HepG2 (cell line): ENCODE measurements at regions not wholly inside any gene's neighbourhood (a gene's known extent, or its start where the extent isn't known, plus 50 kb on each side); places are given as distances from the start of the nearest gene placed in this dataset.

Experiments
- ATAC-seq: fragments of 200-7000 bp; cut with Tn5 transposase; 3 replicates; pipeline ENCODE4 v1.9.1; 2020; ENCODE audit warnings: mild to moderate bottlenecking, moderate library complexity
- BruUV-seq: library from RNA; stranded (reverse); fragments of 400-500 nt; replicated peaks from 2 replicates; lab custom pipeline; 2021; lab: Mats Ljungman, UMichigan
- CTCF ChIA-PET: fragments of 300-600 bp; formaldehyde crosslinking; extraction: SDS; loops from one replicate; lab custom pipeline; 2021; ENCODE audit warnings: low total read pairs, inconsistent platforms, low intra/inter-chr PET ratio; lab: Yijun Ruan, JAX
- POLR2A ChIA-PET: fragments of 350-600 bp; sonication (Branson Sonifier 250); formaldehyde crosslinking; loops from one replicate; lab custom pipeline; 2020; ENCODE audit warnings: antibody characterized with exemption, inconsistent platforms; lab: Yijun Ruan, JAX
- DNase-seq: peaks from one replicate; pipeline ENCODE4 v3.0.0-alpha.2; 2015; ENCODE audit warnings: low spot score
- FAIRE-seq: peaks from 3 replicates; lab custom pipeline; 2011; peaks lifted over from hg19 to GRCh38; lab: Jason Lieb, UNC
- H2AFZ ChIP-seq: one replicate; pipeline ENCODE4 v1.6.1; 2011; ENCODE audit warnings: low read length, inconsistent platforms
- H3K27ac ChIP-seq: fragments of 300-600 bp; 3 replicates; pipeline ENCODE4 v1.8.0; 2011; ENCODE audit warnings: mixed run types, mild to moderate bottlenecking, mixed read lengths, low read length, inconsistent platforms; ENCODE audit not compliant: insufficient read depth; ENCODE audit errors: extremely low read length
- H3K27me3 ChIP-seq, 2 experiments: fragments of 200-600 bp in 1 of 2; 2 replicates in 1 of 2; 3 replicates in 1 of 2; pipeline versions ENCODE4 v1.6.0 to v1.8.0; 2011; ENCODE audit warnings: low read length in 2 of 2, mild to moderate bottlenecking in 2 of 2, moderate library complexity in 2 of 2, inconsistent platforms in 1 of 2; ENCODE audit not compliant: insufficient read depth in 2 of 2, control insufficient read depth in 1 of 2
- H3K36me3 ChIP-seq, 2 experiments: fragments of 200-600 bp in 1 of 2; replicated peaks in 1 of 2; 2 replicates in 1 of 2; 3 replicates in 1 of 2; pipeline versions ENCODE4 v1.5.1 to v1.8.0; 2011; ENCODE audit warnings: low read length in 2 of 2, inconsistent platforms in 1 of 2; ENCODE audit not compliant: insufficient read depth in 2 of 2, control insufficient read depth in 1 of 2
- H3K4me1 ChIP-seq: 2 replicates; pipeline ENCODE4 v1.5.1; 2012; ENCODE audit warnings: low read length, inconsistent platforms; ENCODE audit not compliant: insufficient read depth
- H3K4me2 ChIP-seq: 2 replicates; pipeline ENCODE4 v1.6.0; 2011; ENCODE audit warnings: low read depth, low read length, inconsistent platforms
- H3K4me3 ChIP-seq, 3 experiments: fragments of 200-600 bp in 1 of 3; sonication (generic), shearing (Covaris generic) in 1 of 3; replicated peaks in 1 of 3; 2 replicates each; pipeline ENCODE4 v1.5.1; 2011 to 2016; ENCODE audit warnings: low read length in 3 of 3, inconsistent platforms in 2 of 3, low read depth in 2 of 3, mild to moderate bottlenecking in 2 of 3, control low read depth in 1 of 3, mixed read lengths in 1 of 3; ENCODE audit not compliant: insufficient read depth in 1 of 3
- H3K79me2 ChIP-seq: one replicate; pipeline ENCODE4 v1.6.1; 2011; ENCODE audit warnings: low read length, inconsistent platforms; ENCODE audit not compliant: insufficient read depth
- H3K9ac ChIP-seq: 2 replicates; pipeline ENCODE4 v1.6.0; 2011; ENCODE audit warnings: mild to moderate bottlenecking, low read depth, low read length, inconsistent platforms; ENCODE audit not compliant: insufficient read depth
- H3K9me3 ChIP-seq: 2 replicates; pipeline ENCODE4 v1.5.1; 2012; ENCODE audit warnings: mild to moderate bottlenecking, low read length
- H4K20me1 ChIP-seq: 2 replicates; pipeline ENCODE4 v1.6.0; 2011; ENCODE audit warnings: inconsistent platforms, mild to moderate bottlenecking, low read length, moderate library complexity; ENCODE audit not compliant: insufficient read depth
- GABPA ChIP-seq, 2 experiments: IDR thresholded peaks; 2 replicates each; pipeline ENCODE4 v1.6.1; 2011 to 2016; ENCODE audit warnings: low read depth in 2 of 2, low read length in 1 of 2, missing biosample characterization in 1 of 2, missing genetic modification characterization in 1 of 2
- HOXA3 ChIP-seq: sonication (generic); formaldehyde crosslinking; IDR thresholded peaks from 2 replicates; pipeline ENCODE4 v1.5.0; 2020; ENCODE audit warnings: missing genetic modification reagents
- JARID2 ChIP-seq: sonication (generic); formaldehyde crosslinking; IDR thresholded peaks from 2 replicates; pipeline ENCODE4 v1.8.1; 2023; ENCODE audit warnings: missing genetic modification reagents, inconsistent platforms; ENCODE audit not compliant: insufficient replicate concordance
- JUND ChIP-seq: sonication (generic); formaldehyde crosslinking; IDR thresholded peaks from 2 replicates; pipeline ENCODE4 v1.8.0; 2022; ENCODE audit warnings: mild to moderate bottlenecking, missing genetic modification reagents
- KDM5B ChIP-seq: sonication (generic); formaldehyde crosslinking; IDR thresholded peaks from 2 replicates; pipeline ENCODE4 v1.4.0; 2020; ENCODE audit warnings: missing genetic modification reagents, mild to moderate bottlenecking, borderline replicate concordance
- MED13 ChIP-seq: sonication (generic); formaldehyde crosslinking; IDR thresholded peaks from 2 replicates; pipeline ENCODE4 v1.5.0; 2020; ENCODE audit warnings: missing genetic modification reagents
- NR1H2 ChIP-seq: sonication (generic); formaldehyde crosslinking; IDR thresholded peaks from 2 replicates; pipeline ENCODE4 v1.8.1; 2022; ENCODE audit warnings: low read depth, missing genetic modification reagents, borderline replicate concordance
- RORA ChIP-seq: sonication (generic); formaldehyde crosslinking; IDR thresholded peaks from 2 replicates; pipeline ENCODE4 v1.5.0; 2020; ENCODE audit warnings: mild to moderate bottlenecking, missing genetic modification reagents, moderate library complexity
- SMAD1 ChIP-seq: sonication (generic); formaldehyde crosslinking; IDR thresholded peaks from 2 replicates; pipeline ENCODE4 v1.4.0; 2020; ENCODE audit warnings: missing genetic modification reagents, low read depth, mild to moderate bottlenecking, borderline replicate concordance
- U2AF2 ChIP-seq: fragments of 200-400 bp; formaldehyde crosslinking; IDR thresholded peaks from 2 replicates; pipeline ENCODE4 v1.6.1; 2017; ENCODE audit warnings: low read depth, mild to moderate bottlenecking, low read length
- ZNF3 ChIP-seq: IDR thresholded peaks from 2 replicates; pipeline ENCODE4 v1.7.0; 2017; ENCODE audit warnings: inconsistent platforms
- ZNF616 ChIP-seq: sonication (generic); formaldehyde crosslinking; IDR thresholded peaks from 2 replicates; pipeline ENCODE4 v1.5.0; 2020; ENCODE audit warnings: low read depth, mild to moderate bottlenecking, missing genetic modification reagents
- ZNF772 ChIP-seq: sonication (generic); formaldehyde crosslinking; IDR thresholded peaks from 2 replicates; pipeline ENCODE4 v1.5.0; 2020; ENCODE audit warnings: mild to moderate bottlenecking, missing genetic modification reagents
- ZNF83 ChIP-seq: sonication (generic); formaldehyde crosslinking; IDR thresholded peaks from 2 replicates; pipeline ENCODE4 v1.4.0; 2020; ENCODE audit warnings: missing genetic modification reagents, mild to moderate bottlenecking, borderline replicate concordance
- WGBS: methylation state at CpG from one replicate; pipeline ENCODE4 v1.1.6; 2017; ENCODE audit warnings: low lambda C conversion rate; 5-methylcytosine and 5-hydroxymethylcytosine counted together
- in situ Hi-C: cut with HindIII; loops from 2 replicates; pipeline ENCODE4 v1.10.0; 2017; ENCODE audit warnings: low pct_unique_long_range_greater_than_20kb; ENCODE audit not compliant: extremely low pct_ligation_motif_present
- intact Hi-C: fragments of 100-400 bp; cut with micrococcal nuclease; formaldehyde crosslinking; loops from one replicate; pipeline ENCODE4 v1.10.0; 2022; ENCODE audit not compliant: unreplicated experiment
- TF ChIP-seq, protein P1 (sequence below): sonication (generic); formaldehyde crosslinking; IDR thresholded peaks from 2 replicates; pipeline ENCODE4 v1.5.0; 2020; ENCODE audit warnings: missing genetic modification reagents
- TF ChIP-seq, protein P2 (sequence below): IDR thresholded peaks from 2 replicates; pipeline ENCODE4 v1.6.1; 2018; ENCODE audit warnings: missing genetic modification reagents, mild to moderate bottlenecking, missing compliant biosample characterization

DNA sequence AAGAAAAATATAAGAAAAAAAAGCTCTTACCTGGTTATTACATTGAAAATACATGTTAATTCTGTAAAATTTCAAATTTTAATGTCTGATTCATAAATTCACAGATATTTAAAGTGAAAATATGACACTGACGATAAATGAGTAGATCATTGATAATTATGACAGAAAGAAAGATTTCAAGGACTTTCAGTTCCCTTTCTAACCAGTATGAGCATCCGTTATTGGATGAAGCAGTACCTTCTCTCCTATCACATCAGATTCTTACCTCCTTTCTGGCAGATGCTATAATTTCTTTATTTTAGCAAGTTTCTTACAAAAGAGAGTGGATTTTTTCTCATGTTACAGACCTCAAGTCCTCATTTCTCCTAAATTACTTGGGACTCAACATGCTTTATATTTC lies 847.3 kb downstream of the JRKL start:
- FAIRE-seq, result no peak

DNA sequence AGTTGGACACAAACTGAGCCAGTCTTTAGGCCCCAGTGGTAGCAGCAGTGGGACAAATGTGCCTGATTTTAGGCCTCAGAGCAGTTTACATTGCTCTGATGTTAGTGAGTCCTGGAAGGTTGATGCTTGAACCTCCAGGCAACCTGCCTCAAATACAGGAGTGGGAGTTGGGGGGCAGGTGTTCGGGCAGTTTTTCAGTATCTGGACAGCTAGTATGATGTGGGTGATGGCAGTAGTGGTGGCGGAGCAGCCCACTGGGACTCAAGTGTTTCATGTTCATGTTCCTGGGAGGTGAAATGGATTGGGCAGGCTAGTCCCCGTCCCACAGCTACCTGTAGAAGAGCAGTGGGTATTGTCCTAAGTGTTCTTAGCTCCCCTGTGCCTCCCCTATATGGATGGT lies 857.8 kb downstream of the JRKL start:
- H4K20me1 ChIP-seq, result no peaks in the 10 kb centered on the region
- ChIA-PET POLR2A (no interaction called here), CTCF (no interaction called here)
- H3K27ac ChIP-seq, result no peak overlapping the region
- H3K4me2 ChIP-seq, result no peak overlapping the region
- H3K79me2 ChIP-seq, result no peaks in the 10 kb centered on the region
- in situ Hi-C loops, result no loop called here
- no peak overlapping the region for H3K9ac ChIP-seq
- no peak for DNase-seq
- H3K36me3 ChIP-seq, result no peaks in the 10 kb centered on the region
- WGBS, result no CpG with 5 or more reads among the region's 3 CpGs
- H3K27me3 ChIP-seq, result no peaks in the 10 kb centered on the region
- no peaks in the 10 kb centered on the region for H3K4me1 ChIP-seq
- TF ChIP-seq MED13 (no peak), JARID2 (CRISPR knock-in tag) (no peak), RORA (no peak), ZNF3 (no peak)
- TF ChIP-seq, protein P1, sequence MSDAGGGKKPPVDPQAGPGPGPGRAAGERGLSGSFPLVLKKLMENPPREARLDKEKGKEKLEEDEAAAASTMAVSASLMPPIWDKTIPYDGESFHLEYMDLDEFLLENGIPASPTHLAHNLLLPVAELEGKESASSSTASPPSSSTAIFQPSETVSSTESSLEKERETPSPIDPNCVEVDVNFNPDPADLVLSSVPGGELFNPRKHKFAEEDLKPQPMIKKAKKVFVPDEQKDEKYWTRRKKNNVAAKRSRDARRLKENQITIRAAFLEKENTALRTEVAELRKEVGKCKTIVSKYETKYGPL (CRISPR knock-in tag), result no peak
- TF ChIP-seq, all 625 proteins: peak for 0
- no peak for FAIRE-seq
- H3K4me3 ChIP-seq, result no peak overlapping the region
- intact Hi-C loops, result no loop called here
- ATAC-seq, result no peak
- no peaks in the 10 kb centered on the region for H3K9me3 ChIP-seq
- H2AFZ ChIP-seq, result no peak overlapping the region
- no TSS peak for BruUV-seq

More for the DNA sequence above, 847.3 kb downstream of the JRKL start:
- intact Hi-C loops (no loop called here), in situ Hi-C loops (no loop called here)
- no peak overlapping the region for H3K4me2 ChIP-seq
- no peak overlapping the region for H3K27ac ChIP-seq
- H3K9ac ChIP-seq, result no peak overlapping the region
- POLR2A ChIA-PET, result no interaction called here
- ATAC-seq, result no peak
- H3K27me3 ChIP-seq, result no peaks in the 10 kb centered on the region
- no peak overlapping the region for H2AFZ ChIP-seq
- H3K36me3 ChIP-seq, result no peaks in the 10 kb centered on the region
- no peak overlapping the region for H3K4me3 ChIP-seq
- no peaks in the 10 kb centered on the region for H3K4me1 ChIP-seq
- CTCF ChIA-PET, result no interaction called here
- TF ChIP-seq KDM5B (CRISPR knock-in tag) (no peak), SMAD1 (CRISPR knock-in tag) (no peak), ZNF616 (CRISPR knock-in tag) (no peak), HOXA3 (no peak), U2AF2 (no peak), ZNF772 (CRISPR knock-in tag) (no peak), JUND (no peak), ZNF83 (CRISPR knock-in tag) (no peak), NR1H2 (CRISPR knock-in tag) (no peak), GABPA (IDR thresholded peaks at IDR 0.05; ENCODE audit: low read depth, low read length) (no peak), GABPA (CRISPR knock-in tag; IDR thresholded peaks at IDR 0.05; ENCODE audit: low read depth) (no peak)
- TF ChIP-seq, protein P2, sequence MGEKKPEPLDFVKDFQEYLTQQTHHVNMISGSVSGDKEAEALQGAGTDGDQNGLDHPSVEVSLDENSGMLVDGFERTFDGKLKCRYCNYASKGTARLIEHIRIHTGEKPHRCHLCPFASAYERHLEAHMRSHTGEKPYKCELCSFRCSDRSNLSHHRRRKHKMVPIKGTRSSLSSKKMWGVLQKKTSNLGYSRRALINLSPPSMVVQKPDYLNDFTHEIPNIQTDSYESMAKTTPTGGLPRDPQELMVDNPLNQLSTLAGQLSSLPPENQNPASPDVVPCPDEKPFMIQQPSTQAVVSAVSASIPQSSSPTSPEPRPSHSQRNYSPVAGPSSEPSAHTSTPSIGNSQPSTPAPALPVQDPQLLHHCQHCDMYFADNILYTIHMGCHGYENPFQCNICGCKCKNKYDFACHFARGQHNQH, result no peak
- no peak for DNase-seq
- no peaks in the 10 kb centered on the region for H4K20me1 ChIP-seq
- H3K79me2 ChIP-seq, result no peaks in the 10 kb centered on the region
- WGBS, result 3% methylated on average over 2 of the region's 2 CpGs
- H3K9me3 ChIP-seq, result no peaks in the 10 kb centered on the region
- BruUV-seq, result no TSS peak
